MCF 10A (cell line): ENCODE measurements at regions not wholly inside any gene's neighbourhood (a gene's known extent, or its start where the extent isn't known, plus 50 kb on each side); places are given as distances from the start of the nearest gene placed in this dataset.

ENCODE experiments used
- BruUV-seq: library from RNA; stranded (reverse); fragments of 400-500 nt; replicated peaks from 2 replicates; lab custom pipeline; 2021; lab: Mats Ljungman, UMichigan
- CTCF ChIA-PET: fragments of 300-600 bp; sonication (Branson Sonifier 250); formaldehyde crosslinking; extraction: SDS; loops from one replicate; lab custom pipeline; 2021; ENCODE audit warnings: antibody characterized with exemption, inconsistent platforms; lab: Yijun Ruan, JAX
- POLR2A ChIA-PET: fragments of 300-600, 350-650 bp; sonication (Branson Sonifier 250); formaldehyde crosslinking; extraction: SDS; loops from one replicate; lab custom pipeline; 2020; ENCODE audit warnings: antibody characterized with exemption, inconsistent platforms; lab: Yijun Ruan, JAX
- DNase-seq: peaks from one replicate; pipeline ENCODE4 v3.0.0-alpha.2; 2018; ENCODE audit not compliant: unreplicated experiment
- H3K27ac Mint-ChIP-seq: one replicate; pipeline ENCODE4 v1.8.0; 2022; ENCODE audit warnings: mild to moderate bottlenecking, low read depth, mixed read lengths; ENCODE audit not compliant: unreplicated experiment
- H3K27me3 Mint-ChIP-seq: one replicate; pipeline ENCODE4 v1.8.0; 2022; ENCODE audit warnings: mixed read lengths; ENCODE audit not compliant: insufficient read depth, unreplicated experiment
- H3K36me3 Mint-ChIP-seq: one replicate; pipeline ENCODE4 v1.8.0; 2022; ENCODE audit warnings: mild to moderate bottlenecking, moderate library complexity, mixed read lengths; ENCODE audit not compliant: insufficient read depth, unreplicated experiment
- H3K4me1 Mint-ChIP-seq: one replicate; pipeline ENCODE4 v1.8.0; 2022; ENCODE audit warnings: mixed read lengths; ENCODE audit not compliant: insufficient read depth, unreplicated experiment
- H3K4me3 Mint-ChIP-seq: one replicate; pipeline ENCODE4 v1.8.0; 2022; ENCODE audit warnings: mild to moderate bottlenecking, moderate library complexity, mixed read lengths; ENCODE audit not compliant: unreplicated experiment
- H3K9me3 Mint-ChIP-seq: one replicate; pipeline ENCODE4 v1.8.0; 2022; ENCODE audit warnings: mixed read lengths; ENCODE audit not compliant: unreplicated experiment
- CTCF ChIP-seq: fragments of 200-600 bp; IDR thresholded peaks from one replicate; pipeline ENCODE4 v1.8.0; 2022; ENCODE audit warnings: antibody characterized with exemption, mild to moderate bottlenecking; ENCODE audit not compliant: unreplicated experiment
- intact Hi-C: fragments of 100-400 bp; cut with micrococcal nuclease; formaldehyde crosslinking; loops from 2 replicates; pipeline ENCODE4 v1.14.1; 2022

- Mint-ChIP-seq H3K4me3 (no peak overlapping the region), H3K27me3 (no peaks in the 10 kb centered on the region), H3K27ac (no peak overlapping the region), H3K36me3 (no peaks in the 10 kb centered on the region), H3K4me1 (peaks cover 7% of the 10 kb centered on the region), H3K9me3 (no peaks in the 10 kb centered on the region)
- TF ChIP-seq CTCF: no peak
- no TSS peak for BruUV-seq
- ChIA-PET CTCF (interaction anchor here (0.5 to 1.0 kb wide), 2 partner anchors 31 to 46 kb away, joined by 3 read pairs; no protein-coding TSS in a partner anchor), POLR2A (interaction anchor here (0.6 kb wide), 1 partner anchor 620 kb away, joined by 4 read pairs; no protein-coding TSS in a partner anchor)
- DNase-seq: no peak
- intact Hi-C loops: no loop called here
Measured at GRCh38 chr1:209051570-209051969, 531.9 kb upstream of the CAMK1G start.

- Mint-ChIP-seq H3K9me3 (no peaks in the 10 kb centered on the region), H3K27me3 (no peaks in the 10 kb centered on the region), H3K27ac (no peak overlapping the region), H3K4me3 (no peak overlapping the region), H3K36me3 (no peaks in the 10 kb centered on the region), H3K4me1 (peaks cover 7% of the 10 kb centered on the region)
- no TSS peak for BruUV-seq
- no peak for DNase-seq
- ChIA-PET CTCF (interaction anchor here (0.6 to 0.8 kb wide), 2 partner anchors 25 to 513 kb away, joined by 4 read pairs; no protein-coding TSS in a partner anchor), POLR2A (interaction anchor here (0.6 to 1.5 kb wide), 5 partner anchors 9 to 1042 kb away, joined by 3 to 4 read pairs (median 3); no protein-coding TSS in a partner anchor)
- TF ChIP-seq CTCF: no peak
- intact Hi-C loops: no loop called here
Measured at GRCh38 chr1:209053587-209053986, 529.9 kb upstream of the CAMK1G start.

- intact Hi-C loops: no loop called here
- H3K27ac Mint-ChIP-seq: no peak overlapping the region
- H3K4me3 Mint-ChIP-seq: no peak overlapping the region
- H3K4me1 Mint-ChIP-seq: no peaks in the 10 kb centered on the region
- no peaks in the 10 kb centered on the region for H3K27me3 Mint-ChIP-seq
- no TSS peak for BruUV-seq
- no peaks in the 10 kb centered on the region for H3K9me3 Mint-ChIP-seq
- CTCF ChIA-PET: interaction anchor here (0.7 kb wide), 1 partner anchor 341 kb away, joined by 3 read pairs; no protein-coding TSS in a partner anchor
- DNase-seq: no peak
- no peaks in the 10 kb centered on the region for H3K36me3 Mint-ChIP-seq
- TF ChIP-seq CTCF: no peak
- POLR2A ChIA-PET: interaction anchor here (0.7 to 1.0 kb wide), 2 partner anchors 9 to 91 kb away, joined by 3 to 4 read pairs; no protein-coding TSS in a partner anchor
Measured at GRCh38 chr1:209057083-209057482, 526.4 kb upstream of the CAMK1G start.

- TF ChIP-seq CTCF: no peak
- no TSS peak for BruUV-seq
- POLR2A ChIA-PET: interaction anchor here (1.6 kb wide), 1 partner anchor 9 kb away, joined by 5 read pairs; no protein-coding TSS in a partner anchor
- Mint-ChIP-seq H3K27ac (no peak overlapping the region), H3K9me3 (no peaks in the 10 kb centered on the region), H3K27me3 (no peaks in the 10 kb centered on the region), H3K4me3 (no peak overlapping the region), H3K4me1 (no peaks in the 10 kb centered on the region), H3K36me3 (no peaks in the 10 kb centered on the region)
- CTCF ChIA-PET: interaction anchor here (0.6 kb wide), 1 partner anchor 53 kb away, joined by 4 read pairs; no protein-coding TSS in a partner anchor
- DNase-seq: no peak
- intact Hi-C loops: no loop called here
Measured at GRCh38 chr1:209057901-209058300, 525.6 kb upstream of the CAMK1G start.
